ENCODE measurements at regions not wholly inside any gene's neighbourhood (a gene's known extent, or its start where the extent isn't known, plus 50 kb on each side); places are given as distances from the start of the nearest gene placed in this dataset.

DNA sequence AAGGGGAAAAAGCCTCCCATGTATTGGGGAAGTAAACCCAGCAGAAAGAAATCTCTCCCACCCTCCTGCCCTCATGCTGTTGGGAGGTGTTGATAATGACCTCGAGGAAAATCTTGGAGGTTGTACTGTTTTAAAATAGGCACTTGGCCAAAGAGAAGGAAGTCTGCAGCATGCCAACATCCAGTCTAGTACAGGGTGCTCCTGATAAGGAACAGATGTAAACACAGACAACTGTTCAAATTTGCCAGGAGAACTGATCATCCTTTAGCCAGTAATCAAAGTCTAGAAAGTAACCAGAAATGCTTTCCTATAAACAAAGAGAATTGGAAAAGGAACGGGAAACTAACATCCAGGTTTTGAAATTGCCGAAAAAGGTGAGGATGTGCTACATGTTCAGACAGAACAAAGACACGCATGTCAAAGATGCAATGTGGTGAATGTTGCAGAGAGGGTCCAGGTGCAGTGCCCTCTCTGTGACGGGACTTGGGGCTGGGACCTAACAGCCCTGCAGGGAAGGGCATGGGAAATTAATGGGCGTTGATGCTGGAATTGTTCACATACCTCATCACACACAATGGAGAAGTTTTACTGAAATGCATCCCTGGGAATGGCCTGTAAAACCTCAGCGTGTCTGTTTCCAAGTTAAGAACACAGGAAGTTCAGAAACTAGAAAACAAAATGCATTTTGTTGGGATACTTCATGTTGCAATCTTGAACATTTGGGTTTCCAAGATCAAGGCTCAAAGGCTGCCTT lies 125.7 kb upstream of the RND3 start:
- no peaks in the 10 kb centered on the region for H3K27me3 ChIP-seq (ENCODE audit: control insufficient read depth, insufficient read depth, low read length)
- no peak for DNase-seq
- H3K4me3 ChIP-seq (ENCODE audit: insufficient read depth, low read depth, low read length): no peak overlapping the region
- H3K36me3 ChIP-seq (replicated peaks; ENCODE audit: control insufficient read depth, insufficient read depth, low read length): no peaks in the 10 kb centered on the region

DNA sequence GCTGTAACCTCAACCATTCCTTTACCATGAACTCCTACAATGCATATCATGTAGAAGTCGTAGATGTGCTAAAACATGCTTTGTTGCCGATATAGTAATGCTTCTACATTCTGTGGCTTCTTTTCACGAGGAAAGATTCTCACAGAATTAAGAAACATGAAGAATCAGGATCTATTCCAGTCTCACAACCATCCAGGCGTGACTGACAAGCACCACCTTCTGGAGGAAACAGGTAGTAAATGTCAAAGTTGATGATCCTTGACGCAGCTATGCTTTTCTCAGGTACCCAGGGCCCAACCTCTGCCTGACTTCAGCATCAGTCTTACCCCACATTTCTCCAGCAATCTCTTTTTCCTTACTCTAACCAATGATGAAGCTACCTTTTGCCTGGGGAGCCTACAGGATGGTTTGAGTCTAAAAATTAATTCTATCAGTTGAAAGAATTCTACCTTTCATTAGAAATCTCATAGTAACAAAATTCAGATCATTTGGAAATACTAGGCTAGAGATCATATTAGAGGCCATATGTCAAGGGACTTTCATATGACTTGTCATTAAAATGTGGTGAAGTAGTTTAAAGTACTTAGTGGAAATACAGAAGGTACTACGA lies 123.3 kb upstream of the RND3 start:
- Histone ChIP-seq H3K36me3 (replicated peaks; ENCODE audit: control insufficient read depth, insufficient read depth, low read length) (no peaks in the 10 kb centered on the region), H3K4me3 (ENCODE audit: insufficient read depth, low read depth, low read length) (no peak overlapping the region), H3K27me3 (ENCODE audit: control insufficient read depth, insufficient read depth, low read length) (no peaks in the 10 kb centered on the region)
- peak; percentile 57 for DNase-seq

DNA sequence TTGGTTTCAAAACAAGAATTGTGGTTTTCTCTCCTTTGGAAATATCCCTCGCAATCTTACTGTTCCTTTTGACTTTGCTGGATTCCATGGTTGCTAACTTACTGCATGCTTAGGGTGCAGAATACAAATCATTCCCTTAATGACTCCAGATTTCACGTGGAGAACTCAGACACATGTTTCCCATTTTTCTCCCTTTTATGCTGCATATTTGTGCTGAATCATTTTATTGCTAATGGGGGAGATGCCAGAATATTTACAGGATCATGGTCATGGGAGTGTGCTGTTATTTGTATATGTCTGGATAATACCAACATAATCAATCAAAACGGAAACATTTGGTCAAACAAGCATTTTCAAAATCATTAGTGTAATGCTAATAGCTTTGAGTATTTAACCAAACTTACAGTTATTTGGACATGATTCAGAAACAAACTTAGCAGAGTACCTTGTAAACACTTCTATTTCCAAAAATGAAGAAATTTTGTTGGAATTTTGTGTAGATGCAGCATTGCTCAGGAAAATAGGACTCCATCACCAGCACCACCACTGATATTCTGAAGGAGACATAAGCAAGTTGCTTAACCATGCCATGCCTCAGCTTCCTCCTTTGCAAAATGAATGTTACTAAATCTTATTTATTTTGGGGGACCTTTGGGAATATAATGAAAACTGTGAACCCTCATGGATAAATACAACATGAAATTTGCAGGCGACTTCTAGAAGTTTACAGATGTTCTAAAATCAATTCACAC lies 122.5 kb upstream of the RND3 start:
- Histone ChIP-seq H3K4me3 (ENCODE audit: insufficient read depth, low read depth, low read length) (no peak overlapping the region), H3K36me3 (replicated peaks; ENCODE audit: control insufficient read depth, insufficient read depth, low read length) (no peaks in the 10 kb centered on the region), H3K27me3 (ENCODE audit: control insufficient read depth, insufficient read depth, low read length) (no peaks in the 10 kb centered on the region)
- no peak for DNase-seq

DNA sequence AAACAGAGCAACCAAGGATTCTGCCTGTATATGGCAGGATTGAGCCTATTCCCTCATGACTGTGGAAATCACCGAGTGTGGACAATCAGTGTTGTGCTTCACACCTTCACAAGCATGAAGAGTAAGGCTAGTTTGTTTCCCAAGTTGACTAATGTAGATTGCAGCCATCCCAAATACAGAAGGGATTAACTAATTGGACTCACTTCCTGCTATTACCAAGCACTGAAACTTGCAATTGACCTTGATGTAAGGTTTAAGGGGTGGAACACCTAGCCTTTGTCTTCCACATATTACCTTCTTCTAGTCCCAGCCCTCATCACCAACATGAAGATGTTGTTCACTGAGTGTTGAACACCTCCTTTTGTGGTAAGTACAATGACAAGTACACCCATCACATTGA lies 120.9 kb upstream of the RND3 start:
- H3K27me3 ChIP-seq (ENCODE audit: control insufficient read depth, insufficient read depth, low read length): no peaks in the 10 kb centered on the region
- no peaks in the 10 kb centered on the region for H3K36me3 ChIP-seq (replicated peaks; ENCODE audit: control insufficient read depth, insufficient read depth, low read length)
- no peak for DNase-seq
- no peak overlapping the region for H3K4me3 ChIP-seq (ENCODE audit: insufficient read depth, low read depth, low read length)

DNA sequence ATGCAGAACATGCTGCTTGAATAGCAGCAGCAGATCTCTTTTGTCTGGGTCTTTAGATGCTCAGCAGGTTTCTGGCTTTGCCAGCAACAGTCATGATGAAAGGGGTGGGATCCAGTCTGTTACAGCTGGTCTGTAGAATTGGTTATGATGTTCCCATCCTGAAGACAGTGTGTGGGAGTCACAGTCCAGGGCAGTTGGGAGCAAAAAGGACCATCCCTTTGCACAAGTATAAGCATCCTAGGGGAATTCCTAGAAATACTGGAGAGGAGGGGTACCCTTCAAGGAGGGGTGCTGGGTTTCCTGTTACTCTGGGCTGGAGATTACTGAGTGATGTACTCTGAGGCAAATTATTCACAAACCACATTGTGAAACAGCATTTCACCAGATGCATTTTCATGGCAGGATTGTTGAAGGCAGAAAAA lies 119.9 kb upstream of the RND3 start:
- DNase-seq: no peak
- Histone ChIP-seq H3K4me3 (ENCODE audit: insufficient read depth, low read depth, low read length) (no peak overlapping the region), H3K36me3 (replicated peaks; ENCODE audit: control insufficient read depth, insufficient read depth, low read length) (no peaks in the 10 kb centered on the region), H3K27me3 (ENCODE audit: control insufficient read depth, insufficient read depth, low read length) (no peaks in the 10 kb centered on the region)

DNA sequence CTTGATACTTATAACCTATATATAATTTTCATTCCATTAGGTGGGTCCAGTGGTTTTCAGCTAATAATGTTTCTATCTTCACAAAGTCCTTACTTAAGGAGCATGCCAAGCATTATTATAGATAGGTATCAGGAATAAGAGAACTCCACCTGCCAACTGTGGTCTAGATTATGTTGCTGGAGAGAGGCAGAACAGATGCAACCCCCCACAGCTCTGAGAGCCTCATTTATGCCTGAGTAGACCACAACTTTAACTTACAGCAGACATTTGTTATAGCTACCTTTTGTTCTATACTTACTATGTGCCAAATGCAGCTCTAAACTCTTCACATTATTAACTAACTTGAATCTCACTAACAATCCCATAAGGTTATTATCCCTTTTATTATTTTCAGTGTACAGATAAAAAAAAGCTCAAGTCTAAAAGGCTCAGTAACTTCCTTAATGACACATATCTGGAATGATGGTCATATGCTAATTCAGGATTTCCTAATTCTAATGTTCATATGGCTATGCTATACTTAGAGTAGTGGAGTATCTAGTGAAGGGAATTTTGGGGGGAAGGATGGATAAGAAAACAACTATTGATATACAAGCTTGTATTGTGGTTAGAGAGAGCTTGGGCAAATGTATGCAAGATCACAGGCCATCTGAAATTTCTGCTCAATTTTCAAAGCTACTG lies 119.1 kb upstream of the RND3 start:
- DNase-seq: no peak

DNA sequence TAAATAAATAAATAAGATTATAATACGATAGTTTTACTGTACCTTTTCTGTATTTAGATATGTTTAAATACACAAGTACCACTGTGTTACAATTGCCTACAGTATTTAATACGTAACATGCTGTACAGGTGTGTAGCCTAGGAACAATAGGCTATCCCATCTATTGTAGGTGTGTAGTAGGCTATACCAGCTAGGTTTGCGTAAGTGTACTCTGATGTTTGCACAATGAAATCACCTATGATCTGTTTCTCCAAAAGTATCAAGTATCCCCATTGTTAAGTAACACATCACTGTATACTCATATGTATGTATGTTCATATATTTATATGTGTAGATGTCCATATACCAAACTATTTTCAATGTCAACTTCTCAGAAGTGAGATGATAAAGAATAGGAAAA lies 118.2 kb upstream of the RND3 start:
- DNase-seq: no peak
- Histone ChIP-seq H3K36me3 (replicated peaks; ENCODE audit: control insufficient read depth, insufficient read depth, low read length) (no peaks in the 10 kb centered on the region), H3K4me3 (ENCODE audit: insufficient read depth, low read depth, low read length) (no peak overlapping the region), H3K27me3 (ENCODE audit: control insufficient read depth, insufficient read depth, low read length) (no peaks in the 10 kb centered on the region)

More for the DNA sequence above, 119.1 kb upstream of the RND3 start:
- Histone ChIP-seq H3K27me3 (ENCODE audit: control insufficient read depth, insufficient read depth, low read length) (no peaks in the 10 kb centered on the region), H3K36me3 (replicated peaks; ENCODE audit: control insufficient read depth, insufficient read depth, low read length) (no peaks in the 10 kb centered on the region), H3K4me3 (ENCODE audit: insufficient read depth, low read depth, low read length) (no peak overlapping the region)

DNA sequence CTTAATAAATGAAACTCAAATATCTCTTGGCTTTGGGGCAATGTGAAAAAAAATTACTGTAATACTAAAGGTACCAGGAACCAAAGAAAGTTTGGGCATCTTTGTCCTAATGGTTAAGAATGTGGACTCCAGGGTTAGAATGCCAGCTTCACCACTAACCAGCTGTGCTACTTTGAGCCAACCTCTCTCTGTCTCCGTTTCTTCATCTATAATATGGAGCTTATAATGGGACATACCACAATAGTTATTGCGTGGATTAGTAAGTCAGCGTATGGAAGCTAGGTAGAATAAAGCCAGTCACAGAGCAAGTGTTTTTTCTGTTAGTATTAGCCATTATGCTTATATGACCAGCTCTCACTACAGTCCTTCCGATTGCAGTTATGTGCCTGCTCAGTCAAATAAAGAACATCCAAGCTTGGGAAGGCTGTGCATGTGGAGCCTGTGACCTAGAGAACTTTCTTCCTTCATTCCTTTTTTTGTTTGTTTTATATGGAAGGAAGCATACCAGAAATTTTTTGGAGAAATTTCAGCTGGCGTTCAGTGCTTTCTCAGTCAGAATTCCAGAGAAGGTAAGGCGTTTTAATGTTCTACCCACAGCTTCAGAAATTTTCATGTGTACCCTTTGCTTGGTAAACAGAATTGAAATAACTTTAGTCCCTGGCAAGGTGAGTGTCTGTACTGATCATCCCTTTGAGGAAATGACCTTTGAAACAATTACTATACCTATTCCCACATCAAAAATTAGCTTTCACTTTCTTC lies 114.0 kb upstream of the RND3 start:
- no peaks in the 10 kb centered on the region for H3K36me3 ChIP-seq (replicated peaks; ENCODE audit: control insufficient read depth, insufficient read depth, low read length)
- H3K4me3 ChIP-seq (ENCODE audit: insufficient read depth, low read depth, low read length): no peak overlapping the region
- H3K27me3 ChIP-seq (ENCODE audit: control insufficient read depth, insufficient read depth, low read length): no peaks in the 10 kb centered on the region
- no peak for DNase-seq

DNA sequence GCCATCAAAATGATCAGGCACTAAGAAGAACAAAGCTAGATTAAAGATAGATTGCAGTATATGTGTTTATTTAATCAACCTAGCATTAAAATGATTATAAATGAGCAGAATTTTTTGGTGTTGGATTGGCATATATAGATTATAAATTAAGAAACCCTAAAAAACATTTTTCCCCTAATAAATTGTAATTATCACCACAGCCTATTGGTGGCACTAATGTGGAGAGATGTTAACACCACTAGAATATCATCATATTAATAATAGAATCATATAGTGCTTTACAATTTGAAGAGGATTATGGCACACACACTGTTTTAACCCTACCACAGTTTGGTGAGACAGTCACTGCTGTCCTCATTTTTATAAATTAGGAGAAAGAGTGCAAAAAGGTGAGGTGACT lies 112.4 kb upstream of the RND3 start:
- DNase-seq: no peak
- H3K27me3 ChIP-seq (ENCODE audit: control insufficient read depth, insufficient read depth, low read length): no peaks in the 10 kb centered on the region
- H3K4me3 ChIP-seq (ENCODE audit: insufficient read depth, low read depth, low read length): no peak overlapping the region
- no peaks in the 10 kb centered on the region for H3K36me3 ChIP-seq (replicated peaks; ENCODE audit: control insufficient read depth, insufficient read depth, low read length)

DNA sequence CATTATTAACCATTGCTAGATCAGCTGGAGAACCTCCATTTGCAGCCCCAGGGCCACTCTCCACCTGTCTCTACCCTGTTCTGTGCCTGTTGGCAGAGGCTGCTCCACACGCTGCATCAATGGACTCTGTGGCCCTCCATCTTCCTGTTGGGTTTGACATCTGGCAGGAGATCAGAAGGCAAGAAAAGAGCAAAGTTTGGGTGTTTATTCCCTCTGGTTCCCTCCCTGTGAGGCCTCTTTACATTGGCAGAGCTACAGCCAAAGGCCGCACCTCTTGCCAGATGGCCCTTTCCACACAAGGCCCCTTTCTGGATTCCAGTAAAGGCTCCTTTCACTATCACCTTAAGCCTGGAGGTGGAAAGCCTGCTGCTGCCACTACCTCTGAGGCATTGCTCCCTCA lies 110.9 kb upstream of the RND3 start:
- no peaks in the 10 kb centered on the region for H3K27me3 ChIP-seq (ENCODE audit: control insufficient read depth, insufficient read depth, low read length)
- no peak overlapping the region for H3K4me3 ChIP-seq (ENCODE audit: insufficient read depth, low read depth, low read length)
- DNase-seq: no peak
- no peaks in the 10 kb centered on the region for H3K36me3 ChIP-seq (replicated peaks; ENCODE audit: control insufficient read depth, insufficient read depth, low read length)

DNA sequence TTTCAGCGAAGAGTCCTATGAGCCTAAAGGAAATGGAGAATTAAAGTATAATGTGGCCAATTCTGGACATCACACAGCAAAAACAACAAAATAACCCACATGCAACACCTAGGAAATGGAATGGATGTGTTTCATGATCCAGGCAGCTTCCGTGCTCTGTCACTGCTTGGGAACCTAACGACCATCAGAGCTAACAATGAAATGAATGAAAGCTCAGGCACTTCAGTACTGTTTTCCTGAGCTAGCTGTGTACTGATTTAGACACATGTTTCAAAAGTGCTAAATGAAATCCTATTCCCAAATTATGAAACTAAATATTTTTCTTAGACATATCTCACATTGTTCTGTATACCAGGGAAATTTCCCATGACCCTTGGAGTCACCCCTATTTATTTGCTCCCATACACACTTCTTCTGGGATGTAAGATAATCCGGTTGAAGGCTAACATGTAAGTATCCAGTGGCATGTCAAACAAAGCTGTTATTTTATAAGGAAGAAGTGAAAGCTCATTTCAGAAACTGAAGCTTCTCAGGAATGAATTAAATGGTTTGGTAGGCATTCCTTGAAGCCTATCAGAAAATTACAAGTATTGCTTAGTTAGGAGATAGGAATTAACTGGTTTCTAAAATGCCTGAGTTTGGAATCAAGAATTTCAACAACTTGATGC lies 108.5 kb upstream of the RND3 start:
- Histone ChIP-seq H3K36me3 (replicated peaks; ENCODE audit: control insufficient read depth, insufficient read depth, low read length) (no peaks in the 10 kb centered on the region), H3K4me3 (ENCODE audit: insufficient read depth, low read depth, low read length) (no peak overlapping the region), H3K27me3 (ENCODE audit: control insufficient read depth, insufficient read depth, low read length) (no peaks in the 10 kb centered on the region)
- no peak for DNase-seq

DNA sequence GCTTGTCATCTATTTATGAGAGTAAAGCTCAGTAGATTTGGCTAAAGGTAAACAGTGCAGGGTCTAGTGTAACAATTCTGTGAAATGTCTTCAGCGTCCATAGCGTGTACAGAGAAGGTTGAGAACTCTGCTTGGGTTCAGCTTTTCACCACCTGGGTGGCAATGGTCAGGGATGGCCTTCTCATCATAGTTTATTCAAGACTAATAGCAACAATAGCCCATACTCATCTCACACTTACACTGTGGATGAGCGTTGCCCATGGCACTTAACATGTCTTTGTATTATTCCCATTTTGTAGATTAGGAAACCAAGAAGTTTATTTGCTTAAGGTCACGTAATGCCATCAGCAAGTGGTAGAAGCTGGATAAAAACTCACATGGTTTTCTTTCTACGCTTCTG lies 106.8 kb upstream of the RND3 start:
- H3K27me3 ChIP-seq (ENCODE audit: control insufficient read depth, insufficient read depth, low read length): no peaks in the 10 kb centered on the region
- H3K36me3 ChIP-seq (replicated peaks; ENCODE audit: control insufficient read depth, insufficient read depth, low read length): no peaks in the 10 kb centered on the region
- no peak for DNase-seq

DNA sequence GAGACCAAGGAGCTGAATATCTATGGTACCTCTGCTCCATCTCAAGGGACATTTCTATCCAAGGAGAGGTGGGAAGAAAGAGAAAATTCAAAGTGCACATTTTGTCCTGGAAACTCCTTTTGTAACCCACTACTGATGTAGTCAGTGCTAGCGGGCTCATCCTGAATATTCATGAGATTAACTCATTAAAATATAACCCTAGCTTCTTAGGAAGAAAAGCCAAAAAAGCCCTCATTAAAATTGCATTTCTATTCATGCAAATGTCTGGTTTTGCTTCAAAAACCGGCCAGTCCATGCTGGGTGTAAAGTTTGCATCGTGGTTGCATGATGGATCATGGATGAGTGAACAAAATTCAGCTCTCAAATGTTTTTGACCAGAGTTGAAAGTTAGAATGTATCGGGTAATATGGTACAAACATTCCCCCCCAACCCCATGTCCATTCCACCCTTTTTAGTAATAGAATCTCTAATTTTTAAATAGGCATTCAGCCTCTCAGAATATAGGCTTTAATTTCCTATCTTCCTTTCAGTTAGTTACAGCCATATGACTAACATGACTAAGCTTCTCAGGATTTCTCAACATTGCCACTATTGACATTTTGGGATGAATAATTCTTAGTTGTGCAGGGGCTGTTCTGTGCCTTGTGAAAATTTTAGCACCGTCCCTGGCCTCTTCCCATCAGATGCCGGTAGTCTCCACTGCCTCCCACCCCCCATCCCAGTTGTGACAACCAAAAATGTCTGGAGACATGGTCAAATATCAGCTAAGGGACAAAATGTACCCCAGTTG lies 104.2 kb upstream of the RND3 start:
- Histone ChIP-seq H3K4me3 (ENCODE audit: insufficient read depth, low read depth, low read length) (no peak overlapping the region), H3K27me3 (ENCODE audit: control insufficient read depth, insufficient read depth, low read length) (no peaks in the 10 kb centered on the region), H3K36me3 (replicated peaks; ENCODE audit: control insufficient read depth, insufficient read depth, low read length) (no peaks in the 10 kb centered on the region)
- DNase-seq: no peak

More for the DNA sequence above, 106.8 kb upstream of the RND3 start:
- no peak overlapping the region for H3K4me3 ChIP-seq (ENCODE audit: insufficient read depth, low read depth, low read length)

Measured in H7 (cell line).